ENCODE measurements at regions not wholly inside any gene's neighbourhood (a gene's known extent, or its start where the extent isn't known, plus 50 kb on each side); places are given as distances from the start of the nearest gene placed in this dataset.

DNA sequence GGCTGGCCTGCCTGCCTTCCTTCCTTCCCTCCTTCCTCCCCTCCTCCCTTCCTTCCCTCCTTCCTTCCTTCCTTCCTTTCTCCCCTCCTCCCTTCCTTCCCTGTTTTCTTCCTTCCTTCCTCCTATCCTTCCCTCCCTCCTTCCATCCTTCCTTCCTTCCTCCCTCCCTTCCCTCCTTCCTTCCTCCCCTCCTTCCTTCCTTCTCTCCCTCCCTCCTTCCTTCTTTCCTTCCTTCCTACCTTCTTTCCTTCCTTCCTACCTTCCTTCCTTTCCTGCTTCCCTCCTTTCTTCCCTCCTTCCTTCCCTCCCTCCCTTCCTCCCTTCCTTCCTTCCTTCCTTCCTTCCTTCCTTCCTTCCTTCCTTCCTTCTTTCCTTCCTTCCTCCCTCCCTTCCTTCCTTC lies 70.1 kb upstream of the PTGFR start:
- DNase-seq (no peak), ATAC-seq (ENCODE audit: insufficient read depth, low FRiP score) (no peak)
- Histone ChIP-seq H3K9ac (ENCODE audit: insufficient read depth in 1 of 2, low read length in 2 of 2) (no peak overlapping the region), H3K4me1 (ENCODE audit: control insufficient read depth in 5 of 5, insufficient read depth in 5 of 5, low read length in 5 of 5) (no peaks in the 10 kb centered on the region), H3K4me3 (no peak overlapping the region), H3K27ac (ENCODE audit: low read depth in 1 of 2, low read length in 1 of 2) (no peak overlapping the region), H3K36me3 (ENCODE audit: control insufficient read depth in 4 of 4, insufficient read depth in 4 of 4, low read length in 4 of 4) (no peaks in the 10 kb centered on the region), H3K9me3 (ENCODE audit: control insufficient read depth in 4 of 4, insufficient read depth in 3 of 4, low read length in 3 of 4) (peaks cover 0 to 2% (median 0%) of the 10 kb centered on the region in 4 donors), H3K27me3 (ENCODE audit: control insufficient read depth in 3 of 3, insufficient read depth in 3 of 3, low read length in 2 of 3) (no peaks in the 10 kb centered on the region)
- TF ChIP-seq, protein P1, sequence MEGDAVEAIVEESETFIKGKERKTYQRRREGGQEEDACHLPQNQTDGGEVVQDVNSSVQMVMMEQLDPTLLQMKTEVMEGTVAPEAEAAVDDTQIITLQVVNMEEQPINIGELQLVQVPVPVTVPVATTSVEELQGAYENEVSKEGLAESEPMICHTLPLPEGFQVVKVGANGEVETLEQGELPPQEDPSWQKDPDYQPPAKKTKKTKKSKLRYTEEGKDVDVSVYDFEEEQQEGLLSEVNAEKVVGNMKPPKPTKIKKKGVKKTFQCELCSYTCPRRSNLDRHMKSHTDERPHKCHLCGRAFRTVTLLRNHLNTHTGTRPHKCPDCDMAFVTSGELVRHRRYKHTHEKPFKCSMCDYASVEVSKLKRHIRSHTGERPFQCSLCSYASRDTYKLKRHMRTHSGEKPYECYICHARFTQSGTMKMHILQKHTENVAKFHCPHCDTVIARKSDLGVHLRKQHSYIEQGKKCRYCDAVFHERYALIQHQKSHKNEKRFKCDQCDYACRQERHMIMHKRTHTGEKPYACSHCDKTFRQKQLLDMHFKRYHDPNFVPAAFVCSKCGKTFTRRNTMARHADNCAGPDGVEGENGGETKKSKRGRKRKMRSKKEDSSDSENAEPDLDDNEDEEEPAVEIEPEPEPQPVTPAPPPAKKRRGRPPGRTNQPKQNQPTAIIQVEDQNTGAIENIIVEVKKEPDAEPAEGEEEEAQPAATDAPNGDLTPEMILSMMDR (IDR thresholded peaks at IDR 0.05; ENCODE audit: control extremely low read depth, extremely low read depth) = no peak

DNA sequence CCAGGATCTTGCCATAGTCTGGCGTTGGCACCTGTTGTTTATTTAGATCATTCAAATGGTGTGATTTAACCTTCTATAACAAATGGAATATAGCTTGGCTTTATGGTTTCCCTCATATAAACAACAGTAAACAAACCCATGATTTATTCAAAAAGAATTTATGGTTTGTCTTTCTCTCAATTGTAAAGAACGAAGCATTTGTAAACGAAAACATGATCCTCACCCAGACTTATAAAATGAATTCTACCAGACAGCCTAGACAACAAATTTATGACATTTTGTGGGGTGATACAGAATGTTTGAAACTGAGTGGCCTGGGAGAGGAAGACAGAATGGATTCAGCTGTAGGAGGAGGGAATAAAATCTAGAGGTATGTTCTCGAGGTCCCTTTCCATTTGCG lies 66.1 kb upstream of the PTGFR start:
- Histone ChIP-seq H3K4me1 (ENCODE audit: control insufficient read depth in 5 of 5, insufficient read depth in 5 of 5, low read length in 5 of 5) (no peaks in the 10 kb centered on the region), H3K4me3 (no peak overlapping the region), H3K9me3 (ENCODE audit: control insufficient read depth in 4 of 4, insufficient read depth in 3 of 4, low read length in 3 of 4) (peaks cover 0 to 2% (median 0%) of the 10 kb centered on the region in 4 donors), H3K36me3 (ENCODE audit: control insufficient read depth in 4 of 4, insufficient read depth in 4 of 4, low read length in 4 of 4) (no peaks in the 10 kb centered on the region), H3K27ac (ENCODE audit: low read depth in 1 of 2, low read length in 1 of 2) (no peak overlapping the region), H3K27me3 (ENCODE audit: control insufficient read depth in 3 of 3, insufficient read depth in 3 of 3, low read length in 2 of 3) (no peaks in the 10 kb centered on the region), H3K9ac (ENCODE audit: insufficient read depth in 1 of 2, low read length in 2 of 2) (no peak overlapping the region)
- DNase-seq (no peak), ATAC-seq (ENCODE audit: insufficient read depth, low FRiP score) (no peak)
- TF ChIP-seq, protein P1 (IDR thresholded peaks at IDR 0.05; ENCODE audit: control extremely low read depth, extremely low read depth) = no peak
- WGBS, 2 donors = 81 to 87% methylated on average over 5 of the region's 5 CpGs

DNA sequence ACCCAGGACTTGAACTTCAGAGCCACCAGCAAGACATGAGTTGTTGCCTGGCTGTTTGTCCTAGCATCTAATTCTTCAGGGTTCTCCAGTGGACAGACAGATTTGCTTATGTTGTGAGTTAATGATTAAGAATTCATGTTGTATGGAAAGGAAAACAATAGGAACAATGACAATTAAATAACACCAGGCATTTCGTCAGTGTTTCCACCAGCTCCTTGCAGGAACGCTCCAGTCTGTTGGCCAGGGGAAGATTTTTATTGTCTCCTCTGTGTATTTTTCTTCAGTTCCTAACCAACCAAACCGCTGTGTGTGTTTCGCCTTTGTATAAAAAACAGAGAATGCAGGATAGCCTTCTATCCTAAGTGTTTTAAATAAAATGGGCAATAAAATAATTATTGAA lies 64.4 kb upstream of the PTGFR start:
- no peak for DNase-seq
- 75 to 79% methylated on average over 4 of the region's 4 CpGs for WGBS, 2 donors
- Histone ChIP-seq H3K9me3 (ENCODE audit: control insufficient read depth in 4 of 4, insufficient read depth in 3 of 4, low read length in 3 of 4) (peaks cover 0 to 2% (median 0%) of the 10 kb centered on the region in 4 donors), H3K4me1 (ENCODE audit: control insufficient read depth in 5 of 5, insufficient read depth in 5 of 5, low read length in 5 of 5) (no peaks in the 10 kb centered on the region), H3K27ac (ENCODE audit: low read depth in 1 of 2, low read length in 1 of 2) (no peak overlapping the region), H3K27me3 (ENCODE audit: control insufficient read depth in 3 of 3, insufficient read depth in 3 of 3, low read length in 2 of 3) (no peaks in the 10 kb centered on the region), H3K9ac (ENCODE audit: insufficient read depth in 1 of 2, low read length in 2 of 2) (no peak overlapping the region), H3K36me3 (ENCODE audit: control insufficient read depth in 4 of 4, insufficient read depth in 4 of 4, low read length in 4 of 4) (no peaks in the 10 kb centered on the region), H3K4me3 (no peak overlapping the region)
- no peak for ATAC-seq (ENCODE audit: insufficient read depth, low FRiP score)
- TF ChIP-seq, protein P1 (IDR thresholded peaks at IDR 0.05; ENCODE audit: control extremely low read depth, extremely low read depth) = no peak

DNA sequence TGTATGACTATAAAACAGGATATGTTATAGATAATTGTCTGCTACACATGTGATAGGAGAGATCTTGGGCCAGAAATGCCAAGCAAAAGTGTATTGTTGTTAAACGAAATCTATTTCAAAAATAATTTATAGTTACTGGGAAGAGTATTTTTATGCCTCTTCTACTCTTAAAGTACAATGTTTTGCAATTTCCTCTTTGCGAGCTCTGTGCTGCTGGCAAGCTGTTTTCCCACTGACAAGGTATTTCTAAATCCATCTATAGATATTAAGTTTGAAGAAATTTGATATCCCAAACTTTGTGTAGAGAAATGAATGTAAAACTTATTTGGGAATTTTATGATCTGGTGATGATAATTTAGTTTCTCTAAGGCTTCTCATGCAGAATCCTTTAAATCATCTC lies 63.3 kb upstream of the PTGFR start:
- H3K9ac ChIP-seq (ENCODE audit: insufficient read depth in 1 of 2, low read length in 2 of 2) = no peak overlapping the region
- H3K4me1 ChIP-seq (ENCODE audit: control insufficient read depth in 5 of 5, insufficient read depth in 5 of 5, low read length in 5 of 5) = no peaks in the 10 kb centered on the region
- 24 to 25% methylated on average over 2 of the region's 2 CpGs for WGBS, 2 donors
- no peaks in the 10 kb centered on the region for H3K27me3 ChIP-seq (ENCODE audit: control insufficient read depth in 3 of 3, insufficient read depth in 3 of 3, low read length in 2 of 3)
- no peaks in the 10 kb centered on the region for H3K36me3 ChIP-seq (ENCODE audit: control insufficient read depth in 4 of 4, insufficient read depth in 4 of 4, low read length in 4 of 4)
- TF ChIP-seq, protein P1 (IDR thresholded peaks at IDR 0.05; ENCODE audit: control extremely low read depth, extremely low read depth) = no peak
- H3K9me3 ChIP-seq (ENCODE audit: control insufficient read depth in 4 of 4, insufficient read depth in 3 of 4, low read length in 3 of 4) = peaks cover 0 to 2% (median 0%) of the 10 kb centered on the region in 4 donors
- ATAC-seq (ENCODE audit: insufficient read depth, low FRiP score) (no peak), DNase-seq (no peak)
- no peak overlapping the region for H3K27ac ChIP-seq (ENCODE audit: low read depth in 1 of 2, low read length in 1 of 2)
- no peak overlapping the region for H3K4me3 ChIP-seq
